ENCODE measurements at regions not wholly inside any gene's neighbourhood (a gene's known extent, or its start where the extent isn't known, plus 50 kb on each side); places are given as distances from the start of the nearest gene placed in this dataset.

DNA sequence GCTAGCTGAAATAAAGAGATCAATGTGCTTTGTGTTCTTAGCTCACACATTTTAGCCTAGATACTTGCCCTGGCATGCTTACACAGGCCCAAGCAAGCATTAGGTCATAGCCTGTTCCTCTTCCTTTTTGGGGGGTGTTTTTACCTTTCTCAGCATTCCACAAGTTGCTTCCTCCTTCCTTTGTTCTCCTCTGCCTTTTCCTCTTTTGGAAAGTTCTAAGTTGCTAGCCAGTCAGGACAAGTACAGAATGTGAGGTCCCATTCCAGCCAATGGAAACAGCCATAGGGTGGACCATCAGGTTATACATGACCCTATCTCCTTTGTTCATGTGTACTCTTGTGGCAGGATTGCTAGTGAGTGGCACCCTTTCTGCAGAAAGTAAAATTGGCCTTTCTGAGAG is 154.9 kb downstream of the RASSF9 start:
- DNase-seq (ENCODE audit: low spot score) = no peak

DNA sequence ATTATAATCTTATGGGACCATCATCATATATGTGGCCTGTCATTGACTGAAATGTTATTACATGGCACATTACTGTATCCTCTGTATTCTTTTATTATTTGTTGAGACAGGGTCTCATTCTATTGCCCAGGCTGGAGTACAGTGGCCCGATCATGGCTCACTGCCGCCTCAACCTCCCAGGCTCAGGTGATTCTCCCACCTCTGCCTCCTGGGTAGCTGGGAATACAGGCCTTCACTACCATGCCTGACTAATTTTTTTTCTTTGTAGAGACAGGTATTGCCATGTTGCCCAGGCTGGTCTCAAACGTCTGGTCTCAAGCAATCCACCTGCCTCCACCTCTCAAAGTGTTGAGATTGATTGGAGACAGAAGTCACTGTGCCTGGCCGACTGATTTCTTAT is 153.2 kb downstream of the RASSF9 start:
- no peak for DNase-seq (ENCODE audit: low spot score)

DNA sequence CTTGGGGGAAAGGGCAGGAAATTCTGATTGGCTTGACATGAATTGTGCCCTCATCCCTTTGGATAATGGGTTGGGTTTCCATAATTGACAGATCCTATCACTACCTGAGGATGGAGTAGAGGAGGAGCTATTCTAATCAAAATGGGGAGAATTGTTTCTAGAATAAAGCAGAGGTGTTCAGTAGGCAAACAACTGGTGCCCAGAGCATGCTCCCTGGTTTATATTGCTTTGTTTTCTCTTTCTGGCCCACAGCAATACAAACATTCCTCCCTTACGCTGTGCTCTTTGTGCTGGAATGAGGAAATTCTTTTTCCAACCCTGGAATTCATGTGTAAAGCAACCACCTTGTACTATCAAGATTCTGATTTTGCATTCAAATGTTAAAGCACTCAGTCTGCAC is 147.4 kb downstream of the RASSF9 start:
- DNase-seq (ENCODE audit: low spot score) = no peak

DNA sequence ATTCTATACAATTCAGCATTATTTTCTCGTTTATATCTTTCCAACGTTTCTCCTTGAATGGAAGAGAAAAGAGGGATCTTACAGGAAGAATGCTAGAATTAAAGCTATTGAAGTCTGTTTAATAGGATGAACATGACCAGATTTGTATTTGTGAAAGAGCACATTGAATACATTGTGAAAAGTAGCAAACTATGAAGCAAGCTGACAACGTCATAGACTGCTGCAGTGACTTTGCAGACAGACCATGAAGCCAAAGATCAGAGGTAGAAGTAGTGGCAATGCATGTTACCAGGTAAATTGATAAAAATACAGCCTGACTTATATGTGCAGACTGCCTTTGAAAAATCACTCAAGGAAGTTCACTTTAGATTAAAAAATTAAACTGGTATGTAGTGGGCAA is 146.1 kb downstream of the RASSF9 start:
- no peak for DNase-seq (ENCODE audit: low spot score)

DNA sequence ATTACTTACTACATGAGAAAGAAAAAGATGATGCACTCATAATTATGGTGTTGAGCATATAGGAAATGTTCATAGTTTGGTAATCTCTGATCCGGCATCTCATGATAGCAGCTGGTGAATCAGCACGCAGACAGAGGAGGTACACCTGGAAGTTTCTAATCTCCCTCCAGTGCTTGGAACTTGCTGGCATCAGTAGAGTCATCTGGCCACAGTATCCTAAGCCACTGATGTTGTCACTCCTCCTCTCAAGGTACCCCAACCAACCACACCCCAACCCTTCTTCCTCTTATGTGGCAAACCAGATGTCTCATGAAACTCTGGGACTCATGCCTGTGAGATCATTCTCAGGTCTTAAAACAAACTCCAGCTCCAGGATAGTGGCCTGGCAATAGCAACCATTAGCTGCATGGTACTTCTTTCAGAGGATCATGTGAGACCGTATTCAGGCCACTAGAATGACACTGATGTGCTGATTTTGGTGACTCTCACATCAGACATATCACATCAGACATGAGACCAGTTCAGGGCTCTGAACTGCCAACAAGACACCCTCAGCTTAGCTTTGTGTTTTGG is 143.0 kb downstream of the RASSF9 start:
- DNase-seq (ENCODE audit: low spot score) = no peak

DNA sequence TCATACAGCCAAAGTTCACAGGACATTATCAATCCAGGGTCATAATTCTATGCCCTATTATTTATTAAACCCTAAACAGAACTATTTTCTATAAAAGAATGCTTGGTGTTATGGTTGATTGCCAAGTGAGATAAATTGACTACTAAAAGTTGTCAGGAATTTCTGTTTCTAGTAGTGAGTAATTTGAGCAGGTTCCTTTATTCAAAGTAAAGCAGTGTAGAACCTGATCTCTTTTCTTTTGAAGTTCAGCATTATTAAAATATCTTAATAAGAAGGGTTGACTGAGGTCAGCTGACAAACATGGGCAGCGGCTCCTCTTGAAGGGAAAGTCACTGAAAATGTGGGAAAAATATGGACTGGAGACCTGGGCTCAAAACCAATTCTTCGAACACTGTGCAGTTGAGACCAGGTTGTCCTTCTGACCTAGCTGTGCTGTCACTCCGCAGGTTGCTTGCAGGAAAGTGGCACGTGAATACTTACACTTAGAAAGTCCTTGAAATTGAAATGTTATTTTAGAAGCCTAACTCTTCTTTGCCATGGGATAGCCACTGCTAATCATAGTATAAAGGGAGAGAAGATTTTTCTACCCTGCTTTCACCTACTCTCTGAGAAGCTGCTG is 141.0 kb downstream of the RASSF9 start:
- no peak for DNase-seq (ENCODE audit: low spot score)

DNA sequence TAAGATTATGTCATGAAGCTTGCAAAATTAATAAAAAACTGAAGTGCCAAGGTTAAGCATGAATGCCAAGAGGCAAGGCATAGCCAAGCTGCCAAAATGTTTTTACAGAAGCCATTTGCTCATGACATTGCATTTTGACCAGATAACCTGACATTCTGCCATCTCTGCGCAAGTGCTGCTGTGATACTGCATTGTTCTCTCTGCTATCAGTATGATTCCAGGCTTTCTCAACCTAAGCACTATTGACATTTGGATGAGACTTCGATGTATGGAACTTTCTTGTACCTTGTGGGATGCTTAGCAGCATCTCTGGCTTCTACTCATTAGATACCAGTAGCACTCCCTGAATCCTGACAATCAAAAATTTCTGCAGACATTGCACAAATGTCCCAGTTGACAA is 139.2 kb downstream of the RASSF9 start:
- DNase-seq (ENCODE audit: low spot score) = no peak

DNA sequence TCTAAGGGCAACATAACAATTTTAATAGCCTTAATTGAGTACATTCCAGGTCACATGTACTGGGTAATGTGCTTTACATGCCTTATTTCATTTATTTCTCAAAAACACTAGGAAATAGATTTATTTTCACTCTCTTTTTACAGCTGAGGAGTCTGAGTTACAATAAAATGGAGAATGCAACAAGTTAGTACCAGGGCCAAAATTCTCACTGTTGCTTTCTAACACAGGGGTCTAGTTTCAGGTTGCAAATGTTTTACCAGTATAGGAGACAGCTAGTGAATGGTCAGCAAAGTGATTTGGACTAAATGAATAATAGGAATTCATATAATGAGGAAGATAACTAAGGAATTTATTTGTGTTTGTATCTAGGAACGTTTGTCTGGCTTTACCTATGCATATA is 137.3 kb downstream of the RASSF9 start:
- no peak for DNase-seq (ENCODE audit: low spot score)

DNA sequence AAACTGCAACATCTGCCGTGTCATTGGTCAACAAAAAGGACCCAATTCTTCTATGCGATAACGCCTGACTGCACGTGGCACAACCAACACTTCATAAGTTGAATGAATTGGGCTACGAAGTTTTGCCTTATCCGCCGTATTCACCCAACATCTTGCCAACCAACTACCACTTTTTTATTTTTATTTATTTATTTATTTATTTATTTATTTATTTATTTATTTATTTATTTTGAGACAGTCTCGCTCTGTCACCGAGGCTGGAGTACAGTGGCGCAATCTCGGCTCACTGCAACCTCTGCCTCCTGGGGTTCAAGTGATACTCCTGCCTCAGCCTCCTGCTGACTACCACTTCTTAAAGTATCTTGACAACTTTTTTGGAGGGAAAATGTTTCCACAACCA is 127.4 kb downstream of the RASSF9 start:
- no peak for DNase-seq (ENCODE audit: low spot score)

DNA sequence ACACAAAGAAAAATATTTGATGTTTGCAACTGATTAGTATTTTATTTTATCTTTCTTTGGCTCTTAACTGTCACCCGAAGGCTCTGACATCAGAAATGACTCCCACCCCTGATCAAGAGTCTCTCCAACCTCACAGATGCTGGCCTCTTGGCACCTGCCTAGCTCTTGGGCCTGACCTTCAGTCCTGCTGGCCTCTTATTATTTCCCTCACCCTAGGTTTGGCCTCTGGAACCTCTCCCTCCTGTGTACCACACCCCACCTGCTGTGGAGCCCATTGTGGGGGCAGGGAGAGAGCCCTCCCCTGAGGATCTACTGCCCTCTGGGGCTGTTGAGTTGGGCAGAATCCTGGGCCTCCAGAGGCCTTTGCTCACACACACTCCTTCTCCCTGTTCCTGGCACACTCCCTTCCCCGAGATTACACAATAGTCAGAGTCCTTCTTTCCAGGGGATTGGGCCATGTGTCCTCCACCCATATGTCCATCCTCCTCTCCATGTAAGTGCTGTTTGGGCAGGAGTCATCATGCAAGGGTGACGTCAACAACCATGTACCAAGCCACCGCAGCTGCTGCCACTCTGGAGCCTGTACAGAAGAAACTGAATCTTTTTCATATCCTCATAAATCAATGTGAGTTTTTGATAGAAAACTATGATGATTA is 124.3 kb downstream of the RASSF9 start:
- no peak for DNase-seq (ENCODE audit: low spot score)

DNA sequence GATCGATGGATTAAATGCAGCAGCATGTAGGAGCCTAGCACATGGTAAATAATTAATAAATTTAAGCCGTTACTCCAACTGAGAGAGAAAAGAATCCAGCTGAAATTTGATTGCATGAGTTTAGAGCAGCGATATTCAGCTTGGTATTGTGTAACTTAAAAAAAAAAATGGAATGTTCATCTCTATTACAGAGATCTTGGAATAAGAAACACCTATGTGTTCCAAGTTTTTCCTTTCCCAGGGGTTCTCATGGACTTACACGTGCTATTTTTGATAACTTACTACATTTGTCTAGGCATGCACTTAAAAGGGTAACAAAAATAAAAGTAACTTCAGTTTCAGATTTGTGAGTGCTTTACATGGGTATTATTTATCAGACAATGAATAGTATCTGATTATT is 122.8 kb downstream of the RASSF9 start:
- no peak for DNase-seq (ENCODE audit: low spot score)

DNA sequence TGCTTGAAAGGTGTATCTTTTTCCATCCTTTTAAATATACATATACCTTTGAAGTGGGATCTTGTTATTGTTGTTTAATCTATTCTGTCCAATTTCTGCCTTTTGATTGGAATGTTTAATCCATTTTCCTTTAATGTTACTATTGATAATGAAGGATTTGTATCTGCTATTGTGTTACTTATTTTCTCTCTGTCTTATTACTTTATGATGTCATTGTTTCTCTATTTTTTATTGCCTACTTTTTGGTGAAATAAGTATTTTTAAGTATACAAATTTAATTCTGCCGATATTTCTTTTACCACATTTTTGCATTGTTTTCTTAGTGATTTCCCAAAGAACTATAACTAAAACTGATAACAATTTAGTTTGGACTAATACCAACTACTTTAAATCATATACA is 121.8 kb downstream of the RASSF9 start:
- DNase-seq (ENCODE audit: low spot score) = no peak

DNA sequence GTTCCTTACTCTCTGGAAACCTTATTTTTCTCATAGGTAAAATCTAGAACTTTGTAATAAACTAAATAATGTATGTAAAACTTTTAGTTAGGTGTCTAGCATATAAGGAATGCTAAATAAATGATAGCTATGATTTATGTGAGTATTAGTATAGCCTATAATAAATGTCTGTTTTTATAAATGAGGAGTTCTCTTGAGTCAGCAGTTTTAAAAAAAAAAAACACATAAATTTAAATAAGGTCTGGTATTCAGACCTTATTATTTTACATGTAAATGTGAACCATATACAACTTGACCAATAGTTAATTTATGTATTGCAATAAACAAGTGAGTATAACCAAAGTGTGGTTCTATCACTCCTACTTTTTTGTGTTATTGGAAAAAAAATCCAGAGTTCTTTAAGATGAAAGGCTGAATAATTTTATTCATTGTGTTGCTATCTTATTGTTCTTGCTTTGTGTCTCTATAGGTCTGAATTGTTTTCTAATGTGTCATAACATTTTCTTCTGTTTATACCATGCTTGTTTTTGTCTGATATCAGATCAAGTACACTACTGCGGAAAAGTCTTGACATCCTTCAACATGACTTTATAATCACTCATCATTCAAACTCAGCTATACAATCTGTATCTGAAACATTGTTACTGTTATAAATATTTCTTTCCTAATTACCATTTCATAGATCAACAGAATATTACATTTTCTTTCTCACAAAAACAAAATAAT is 115.7 kb downstream of the RASSF9 start:
- no peak for DNase-seq (ENCODE audit: low spot score)

DNA sequence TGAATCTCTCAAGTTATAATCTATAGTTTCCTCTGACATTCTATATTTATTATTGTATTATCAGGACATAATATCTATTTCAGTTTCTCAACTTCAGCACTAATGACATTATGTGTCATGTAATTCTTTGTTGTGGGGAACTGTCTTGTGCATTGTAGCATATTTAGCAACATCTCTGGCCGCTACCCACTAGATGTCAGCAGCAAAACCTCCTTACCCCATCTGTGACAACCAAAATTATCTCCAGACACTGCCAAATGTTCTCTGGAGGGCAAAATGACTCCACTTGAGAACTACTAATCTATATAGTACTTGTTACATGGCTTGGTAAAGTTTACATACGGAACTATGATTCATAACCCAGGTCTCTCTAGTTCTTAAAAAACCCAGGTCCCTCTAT is 110.2 kb downstream of the RASSF9 start:
- no peak for DNase-seq (ENCODE audit: low spot score)

DNA sequence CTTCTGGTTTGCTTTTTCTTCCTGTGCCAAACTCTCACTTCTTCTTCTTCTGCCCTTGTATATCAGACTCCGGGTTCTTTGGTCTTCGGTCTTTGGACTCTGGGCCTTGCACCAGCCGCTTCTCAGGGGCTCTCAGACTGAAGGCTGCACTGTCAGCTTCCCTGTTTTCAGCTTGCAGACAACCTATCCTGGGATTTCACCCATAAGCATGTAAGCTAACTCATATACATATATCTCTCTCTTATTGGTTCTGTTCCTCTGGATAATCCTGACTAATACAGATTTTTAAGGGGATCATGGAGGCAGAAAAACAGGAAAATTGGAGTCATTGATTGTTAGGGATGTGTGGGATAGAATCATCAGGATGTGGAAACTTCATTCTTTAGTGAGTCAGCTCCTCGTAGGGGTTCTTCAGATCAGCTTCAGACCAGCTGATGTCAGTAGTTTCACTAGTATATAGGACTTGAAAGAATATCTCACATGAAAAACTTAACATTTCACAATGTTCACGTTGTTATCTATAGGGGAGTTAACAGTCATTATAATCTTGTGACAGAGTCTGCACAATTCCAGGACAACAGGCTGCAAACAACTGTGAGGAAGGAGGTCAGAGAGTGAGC is 102.9 kb downstream of the RASSF9 start:
- DNase-seq (ENCODE audit: low spot score) = no peak

DNA sequence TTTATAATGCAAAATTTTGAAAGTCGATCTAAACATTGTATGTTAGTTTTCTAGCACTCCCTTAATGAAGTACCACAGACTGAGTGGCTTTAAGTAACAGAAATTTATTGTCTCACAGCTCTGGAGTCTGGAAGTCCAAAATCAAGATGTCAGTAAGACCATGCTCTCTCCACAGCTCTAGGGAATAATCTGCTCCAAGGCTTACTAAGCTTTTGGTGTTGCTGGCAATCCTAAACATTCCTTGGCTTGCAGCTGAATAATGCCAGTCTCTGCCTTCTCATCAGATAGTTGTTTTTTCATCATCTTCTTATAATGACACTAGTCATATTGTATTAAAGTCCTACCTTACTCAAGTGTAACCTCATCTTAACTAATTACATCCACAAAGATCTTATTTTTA is 102.2 kb downstream of the RASSF9 start:
- DNase-seq (ENCODE audit: low spot score) = no peak

DNA sequence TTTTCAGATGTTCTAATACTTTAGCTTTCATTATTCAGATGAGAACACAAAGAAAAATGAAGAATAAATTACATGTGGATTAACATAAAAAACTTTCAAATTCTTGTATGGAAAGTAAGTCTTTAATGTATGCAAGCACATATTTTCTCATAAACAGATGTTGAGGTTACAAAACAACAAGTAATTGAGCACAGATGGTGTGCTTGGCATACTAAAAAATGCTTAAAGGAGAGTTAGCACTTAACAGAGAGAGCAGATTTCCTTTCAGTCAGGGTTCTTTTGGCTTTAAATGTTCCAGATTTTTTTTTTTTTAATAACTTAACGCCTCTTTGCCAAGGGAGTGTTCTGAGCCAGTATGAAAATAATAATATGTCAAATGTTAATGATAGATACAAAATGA is 96.0 kb downstream of the RASSF9 start:
- DNase-seq (ENCODE audit: low spot score) = no peak

DNA sequence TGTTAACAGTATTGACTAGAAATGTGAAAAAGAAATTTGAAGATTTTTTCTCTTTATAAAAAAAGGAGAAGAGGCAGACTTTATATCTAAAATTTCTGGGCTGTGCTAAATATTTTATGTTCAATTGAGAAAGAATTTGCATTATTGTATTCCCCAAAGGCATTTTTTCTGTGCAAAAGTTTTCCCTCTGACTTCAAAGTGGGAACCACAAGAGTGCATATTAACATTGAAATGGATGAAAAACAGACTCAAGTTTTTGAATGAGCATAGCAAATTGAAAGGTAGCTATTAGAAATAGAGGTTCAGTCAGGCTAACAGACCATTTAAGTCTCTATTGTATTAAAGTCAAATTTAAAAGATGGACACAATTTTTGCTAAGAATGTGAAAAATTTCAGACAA is 95.2 kb downstream of the RASSF9 start:
- DNase-seq (ENCODE audit: low spot score) = no peak

DNA sequence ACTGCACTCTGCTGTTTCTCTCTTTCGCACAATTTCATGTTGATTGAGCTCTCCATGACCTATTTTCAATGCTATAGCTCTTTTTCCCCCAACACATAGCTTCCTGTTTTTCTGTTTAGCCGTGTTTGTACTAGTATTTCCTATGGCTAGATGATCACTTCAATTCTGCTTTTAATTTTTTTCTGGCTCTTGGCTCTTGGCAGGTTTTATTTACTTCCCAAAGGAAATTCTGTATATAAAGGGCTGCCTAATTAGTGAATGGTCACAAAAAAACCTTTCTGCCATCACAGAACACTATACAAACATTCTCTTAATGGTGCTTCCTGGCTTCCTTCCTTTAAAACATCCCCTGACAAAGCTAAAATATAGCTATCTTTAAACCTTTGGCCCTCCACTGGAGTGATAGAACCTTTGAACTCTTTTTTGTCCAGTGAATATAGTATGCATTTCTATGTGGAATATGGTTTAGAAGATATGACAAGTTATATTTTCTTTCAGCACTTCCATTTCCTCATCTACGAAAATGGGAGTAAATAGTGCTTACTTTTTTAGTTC is 88.2 kb downstream of the RASSF9 start:
- DNase-seq (ENCODE audit: low spot score) = no peak

All from iPS-NIHi11 (cell line).